GM12878 (cell line): ENCODE measurements at regions not wholly inside any gene's neighbourhood (a gene's known extent, or its start where the extent isn't known, plus 50 kb on each side); places are given as distances from the start of the nearest gene placed in this dataset.

Experiments used
- ATAC-seq: fragments of 200-7000 bp; cut with Tn5 transposase; 3 replicates; pipeline ENCODE4 v1.9.1; 2020; ENCODE audit warnings: mild to moderate bottlenecking, moderate library complexity
- BruUV-seq: library from RNA; stranded (reverse); fragments of 400-500 nt; replicated peaks from 2 replicates; lab custom pipeline; 2021; lab: Mats Ljungman, UMichigan
- CTCF ChIA-PET: fragments of 300-600 bp; sonication (Branson Sonifier 250); formaldehyde crosslinking; extraction: SDS; loops from one replicate; lab custom pipeline; 2021; ENCODE audit warnings: inconsistent platforms; lab: Yijun Ruan, JAX
- POLR2A ChIA-PET: fragments of 350-600 bp; formaldehyde crosslinking; extraction: SDS; loops from one replicate; lab custom pipeline; 2021; ENCODE audit warnings: inconsistent platforms; lab: Charles Lee
- RAD21 ChIA-PET: fragments of 300-600 bp; sonication (Branson Sonifier 250); formaldehyde crosslinking; loops from one replicate; lab custom pipeline; 2023; ENCODE audit warnings: antibody characterized with exemption; ENCODE audit not compliant: unreplicated experiment; lab: Charles Lee
- SMC1A ChIA-PET: fragments of 300-600 bp; sonication (Branson Sonifier 250); formaldehyde crosslinking; loops from one replicate; lab custom pipeline; 2023; ENCODE audit not compliant: unreplicated experiment, uncharacterized antibody; lab: Charles Lee
- DNase-seq: peaks from one replicate; pipeline ENCODE4 v3.0.0-alpha.2; 2011; ENCODE audit warnings: low read depth, low spot score
- FAIRE-seq: peaks from 3 replicates; lab custom pipeline; 2011; peaks lifted over from hg19 to GRCh38; lab: Jason Lieb, UNC
- H2AFZ ChIP-seq: 2 replicates; pipeline ENCODE4 v1.6.0; 2011; ENCODE audit warnings: low read depth, low read length, control low read depth; ENCODE audit not compliant: control insufficient read depth
- H3K27ac ChIP-seq: 2 replicates; pipeline ENCODE4 v1.5.1; 2011; ENCODE audit warnings: control low read depth; ENCODE audit not compliant: control insufficient read depth, insufficient read depth
- H3K27me3 ChIP-seq, 2 experiments: replicated peaks in 1 of 2; 2 replicates each; pipeline versions ENCODE4 v1.6.0 to v1.6.1; 2011; ENCODE audit warnings: low read length in 1 of 2; ENCODE audit not compliant: control insufficient read depth in 2 of 2, insufficient read depth in 2 of 2
- H3K36me3 ChIP-seq, 2 experiments: 2 replicates each; pipeline ENCODE4 v1.5.1; 2011; ENCODE audit warnings: low read length in 1 of 2; ENCODE audit not compliant: control insufficient read depth in 2 of 2, insufficient read depth in 2 of 2
- H3K4me1 ChIP-seq: 2 replicates; pipeline ENCODE4 v1.6.1; 2011; ENCODE audit warnings: mild to moderate bottlenecking, low read length, moderate library complexity, mixed read lengths; ENCODE audit not compliant: control insufficient read depth, insufficient read depth
- H3K4me2 ChIP-seq: 2 replicates; pipeline ENCODE4 v1.6.0; 2011; ENCODE audit warnings: control low read depth; ENCODE audit not compliant: control insufficient read depth, insufficient read depth
- H3K4me3 ChIP-seq: fragments of 200-600 bp; sonication (generic); 2 replicates; pipeline ENCODE4 v1.5.1; 2016
- H3K79me2 ChIP-seq: 2 replicates; pipeline ENCODE4 v1.6.0; 2011; ENCODE audit warnings: low read length; ENCODE audit not compliant: control insufficient read depth, insufficient read depth
- H3K9ac ChIP-seq: 2 replicates; pipeline ENCODE4 v1.8.0; 2011; ENCODE audit warnings: low read length, control low read depth, mixed read lengths; ENCODE audit not compliant: control insufficient read depth, insufficient read depth
- H3K9me3 ChIP-seq: replicated peaks from 3 replicates; pipeline ENCODE4 v1.5.1; 2011; ENCODE audit warnings: mild to moderate bottlenecking, low read length; ENCODE audit not compliant: control insufficient read depth, insufficient read depth
- H4K20me1 ChIP-seq: 2 replicates; pipeline ENCODE4 v1.6.0; 2011; ENCODE audit not compliant: control insufficient read depth, insufficient read depth
- CREM ChIP-seq: IDR thresholded peaks from 2 replicates; pipeline ENCODE4 v1.6.1; 2014; ENCODE audit warnings: antibody characterized with exemption, low read depth
- ESRRA ChIP-seq: IDR thresholded peaks from 2 replicates; pipeline ENCODE4 v1.6.1; 2012; ENCODE audit warnings: mild to moderate bottlenecking, low read length, improper control_type of control experiment
- EZH2 ChIP-seq: IDR thresholded peaks from 2 replicates; pipeline ENCODE4 v1.6.1; 2012; ENCODE audit warnings: low read depth, mild to moderate bottlenecking, control low read depth, inconsistent platforms, low read length, borderline replicate concordance; ENCODE audit not compliant: control insufficient read depth
- JUNB ChIP-seq: IDR thresholded peaks from 2 replicates; pipeline ENCODE4 v1.6.1; 2016; ENCODE audit warnings: antibody characterized with exemption, mild to moderate bottlenecking
- MEF2A ChIP-seq: IDR thresholded peaks from 2 replicates; pipeline ENCODE4 v1.6.1; 2011; ENCODE audit warnings: low read depth, mild to moderate bottlenecking, low read length, moderate library complexity; ENCODE audit not compliant: insufficient read depth
- NFIC ChIP-seq: IDR thresholded peaks from 2 replicates; pipeline ENCODE4 v1.6.1; 2012; ENCODE audit warnings: low read depth, mild to moderate bottlenecking, inconsistent platforms, low read length, moderate library complexity
- RB1 ChIP-seq: fragments of 450-650 bp; formaldehyde crosslinking; IDR thresholded peaks from 2 replicates; pipeline ENCODE4 v1.6.1; 2017; ENCODE audit warnings: mild to moderate bottlenecking, borderline replicate concordance
- ZBED1 ChIP-seq: IDR thresholded peaks from 2 replicates; pipeline ENCODE4 v1.6.1; 2016; ENCODE audit warnings: borderline replicate concordance
- WGBS: methylation state at CpG from one replicate; pipeline ENCODE4 v1.1.6; 2016; ENCODE audit warnings: low lambda C conversion rate; ENCODE audit not compliant: insufficient replicate concordance, insufficient coverage; ENCODE audit errors: missing lambda C conversion rate; 5-methylcytosine and 5-hydroxymethylcytosine counted together
- in situ Hi-C: fragments of 300-500 bp; cut with MboI; formaldehyde crosslinking; loops from 9 replicates; pipeline ENCODE4 v1.14.3; 2018; ENCODE audit warnings: mixed read lengths
- intact Hi-C: fragments of 100-400 bp; cut with micrococcal nuclease; formaldehyde crosslinking; loops from one replicate; pipeline ENCODE4 v1.14.2; 2022; ENCODE audit not compliant: unreplicated experiment
- TF ChIP-seq, protein P1 (sequence below): IDR thresholded peaks from 2 replicates; pipeline ENCODE4 v1.6.1; 2011; ENCODE audit warnings: low read depth, low read length, improper control_type of control experiment, borderline replicate concordance

DNA sequence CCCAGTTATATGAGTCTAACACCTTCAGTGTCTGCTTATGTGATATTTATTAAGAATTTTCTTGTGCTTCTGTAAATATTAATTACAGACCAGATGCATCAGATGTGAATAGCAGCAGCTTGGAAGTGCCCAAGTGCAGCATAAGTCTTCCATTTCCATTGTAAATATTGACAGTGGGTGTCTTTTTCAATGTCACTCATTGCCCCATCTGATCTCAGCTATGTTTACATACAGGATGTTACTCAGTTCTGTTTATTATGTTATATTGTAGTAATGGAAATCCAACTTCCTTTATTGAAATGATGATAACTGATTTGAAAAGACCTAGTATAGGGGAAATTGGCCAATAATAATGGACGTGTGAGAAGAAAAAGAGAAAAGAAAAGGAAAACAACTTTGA, 296.7 kb downstream of the SAMD5 start (continued):
- TF ChIP-seq, protein P1, sequence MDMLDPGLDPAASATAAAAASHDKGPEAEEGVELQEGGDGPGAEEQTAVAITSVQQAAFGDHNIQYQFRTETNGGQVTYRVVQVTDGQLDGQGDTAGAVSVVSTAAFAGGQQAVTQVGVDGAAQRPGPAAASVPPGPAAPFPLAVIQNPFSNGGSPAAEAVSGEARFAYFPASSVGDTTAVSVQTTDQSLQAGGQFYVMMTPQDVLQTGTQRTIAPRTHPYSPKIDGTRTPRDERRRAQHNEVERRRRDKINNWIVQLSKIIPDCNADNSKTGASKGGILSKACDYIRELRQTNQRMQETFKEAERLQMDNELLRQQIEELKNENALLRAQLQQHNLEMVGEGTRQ = no peak
- no peak for TF ChIP-seq CREM
- TF ChIP-seq, all 136 proteins: peak for 0

DNA sequence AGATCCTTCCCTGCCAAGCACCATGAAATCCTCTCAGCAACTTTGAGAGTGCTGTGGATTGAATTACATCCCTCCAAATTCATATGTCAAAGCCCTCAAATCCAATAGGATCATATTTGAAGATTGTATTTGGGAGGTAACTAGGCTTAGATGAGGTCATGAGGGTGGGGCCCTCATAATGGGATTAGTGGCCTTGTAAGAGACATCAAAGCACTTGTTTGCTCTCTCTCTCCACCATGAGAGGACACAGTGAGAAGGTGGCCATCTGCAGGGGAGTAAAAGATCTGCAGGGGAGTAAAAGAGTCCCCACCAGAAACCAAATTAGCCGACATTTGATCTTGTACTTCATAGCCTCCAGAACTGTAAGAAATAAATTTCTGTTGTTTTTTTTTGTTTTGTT, 298.2 kb downstream of the SAMD5 start:
- Histone ChIP-seq H3K36me3 (no peaks in the 10 kb centered on the region), H3K4me3 (no peak overlapping the region), H3K4me1 (no peaks in the 10 kb centered on the region), H3K9me3 (no peaks in the 10 kb centered on the region), H2AFZ (no peak overlapping the region), H3K4me2 (no peak overlapping the region), H3K27ac (no peak overlapping the region), H4K20me1 (no peaks in the 10 kb centered on the region), H3K9ac (no peak overlapping the region), H3K27me3 (no peaks in the 10 kb centered on the region), H3K79me2 (no peaks in the 10 kb centered on the region)
- no peak for TF ChIP-seq MEF2A
- no peak for TF ChIP-seq JUNB
- no peak for TF ChIP-seq RB1
- no peak for TF ChIP-seq ZBED1
- TF ChIP-seq EZH2 = no peak
- TF ChIP-seq ESRRA = no peak
- TF ChIP-seq NFIC = no peak
- TF ChIP-seq, protein P1 = no peak
- POLR2A ChIA-PET = no interaction called here
- FAIRE-seq (no peak), ATAC-seq (no peak), DNase-seq (no peak)
- BruUV-seq = no TSS peak
- CTCF ChIA-PET = no interaction called here
- 100% methylated on average over 1 of the region's 1 CpG for WGBS
- intact Hi-C loops = no loop called here
- RAD21 ChIA-PET = no interaction called here
- in situ Hi-C loops = no loop called here
- SMC1A ChIA-PET = no interaction called here
